ENCODE measurements at regions not wholly inside any gene's neighbourhood (a gene's known extent, or its start where the extent isn't known, plus 50 kb on each side); places are given as distances from the start of the nearest gene placed in this dataset.

DNA sequence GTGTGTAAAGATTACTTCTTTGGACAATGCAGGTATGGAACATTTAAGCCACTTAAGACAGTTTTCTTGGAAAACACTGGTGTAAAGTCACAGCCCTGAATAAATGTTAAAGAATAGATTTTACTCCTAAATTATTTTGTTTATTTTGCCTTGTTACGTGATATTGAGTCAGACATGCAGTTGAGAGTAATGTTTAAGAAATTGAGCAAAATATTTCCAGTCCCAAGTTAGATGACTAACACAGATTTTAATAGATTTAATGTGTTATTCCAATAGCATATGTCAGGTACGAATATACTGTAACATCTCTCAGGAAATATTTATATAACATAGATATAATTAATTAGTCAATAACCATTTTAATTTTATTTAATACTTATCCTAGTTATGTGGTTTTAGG lies 1361.7 kb downstream of the FSCB start:
- TF ChIP-seq CTCF (IDR thresholded peaks at IDR 0.05): no peak
- FAIRE-seq (no peak), ATAC-seq (no peak)

DNA sequence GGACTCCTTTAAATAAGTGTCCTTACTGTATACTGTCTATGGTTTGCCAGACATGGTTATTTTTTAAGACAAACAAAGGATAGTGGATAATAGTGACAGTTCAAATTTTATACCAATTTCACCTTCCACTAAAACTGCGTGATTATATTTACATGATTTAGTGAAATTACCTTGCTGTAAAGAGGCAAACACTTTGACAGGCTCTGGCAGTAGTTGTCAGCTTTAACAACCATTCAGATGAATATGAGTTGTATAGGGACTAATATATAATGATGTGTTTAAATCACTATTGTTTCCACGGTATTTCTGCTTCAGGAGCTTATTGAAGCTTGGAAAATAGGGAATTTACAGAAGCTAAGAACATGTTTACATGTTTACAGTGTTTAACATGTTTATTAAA lies 1364.0 kb downstream of the FSCB start:
- no peak for DNase-seq
- Histone ChIP-seq H3K27me3 (no peaks in the 10 kb centered on the region), H3K36me3 (no peaks in the 10 kb centered on the region), H3K9me3 (no peaks in the 10 kb centered on the region), H3K4me1 (no peaks in the 10 kb centered on the region), H3K27ac (no peak overlapping the region), H3K4me3 (no peak overlapping the region)
- intact Hi-C loops (cut with DNase I): no loop called here
- no peak for FAIRE-seq
- WGBS, 2 donors: 83 to 86% methylated on average over 2 of the region's 2 CpGs
- no peak for TF ChIP-seq CTCF (IDR thresholded peaks at IDR 0.05)
- no peak for ATAC-seq

More for the DNA sequence above, 1361.7 kb downstream of the FSCB start:
- intact Hi-C loops (cut with DNase I): no loop called here
- Histone ChIP-seq H3K4me1 (no peaks in the 10 kb centered on the region), H3K4me3 (no peak overlapping the region), H3K9me3 (no peaks in the 10 kb centered on the region), H3K27ac (no peak overlapping the region), H3K27me3 (no peaks in the 10 kb centered on the region), H3K36me3 (no peaks in the 10 kb centered on the region)
- WGBS, 2 donors: 68 to 76% methylated on average over 2 of the region's 2 CpGs
- no peak for DNase-seq

- Histone ChIP-seq H3K36me3 (no peaks in the 10 kb centered on the region), H3K4me3 (no peak overlapping the region), H3K9me3 (no peaks in the 10 kb centered on the region), H3K4me1 (no peaks in the 10 kb centered on the region), H3K27ac (no peak overlapping the region), H3K27me3 (no peaks in the 10 kb centered on the region)
- FAIRE-seq (no peak), DNase-seq (no peak), ATAC-seq (no peak)
- TF ChIP-seq CTCF (IDR thresholded peaks at IDR 0.05): no peak
- intact Hi-C loops (cut with DNase I): no loop called here
- WGBS, 2 donors: 88 to 92% methylated on average over 17 of the region's 17 CpGs
These were observed 1365.4 kb downstream of the FSCB start for GRCh38 chr14:43141636-43142191.

- FAIRE-seq (no peak), ATAC-seq (no peak), DNase-seq (no peak)
- intact Hi-C loops (cut with DNase I): no loop called here
- TF ChIP-seq CTCF (IDR thresholded peaks at IDR 0.05): no peak
- no peak overlapping the region for H3K27ac ChIP-seq
- WGBS, 2 donors: 62 to 73% methylated on average over 2 of the region's 2 CpGs
- no peaks in the 10 kb centered on the region for H3K4me1 ChIP-seq
- no peaks in the 10 kb centered on the region for H3K27me3 ChIP-seq
- H3K36me3 ChIP-seq: no peaks in the 10 kb centered on the region
- no peak overlapping the region for H3K4me3 ChIP-seq
- no peaks in the 10 kb centered on the region for H3K9me3 ChIP-seq
These were observed 1366.6 kb downstream of the FSCB start for GRCh38 chr14:43140453-43140852.

DNA sequence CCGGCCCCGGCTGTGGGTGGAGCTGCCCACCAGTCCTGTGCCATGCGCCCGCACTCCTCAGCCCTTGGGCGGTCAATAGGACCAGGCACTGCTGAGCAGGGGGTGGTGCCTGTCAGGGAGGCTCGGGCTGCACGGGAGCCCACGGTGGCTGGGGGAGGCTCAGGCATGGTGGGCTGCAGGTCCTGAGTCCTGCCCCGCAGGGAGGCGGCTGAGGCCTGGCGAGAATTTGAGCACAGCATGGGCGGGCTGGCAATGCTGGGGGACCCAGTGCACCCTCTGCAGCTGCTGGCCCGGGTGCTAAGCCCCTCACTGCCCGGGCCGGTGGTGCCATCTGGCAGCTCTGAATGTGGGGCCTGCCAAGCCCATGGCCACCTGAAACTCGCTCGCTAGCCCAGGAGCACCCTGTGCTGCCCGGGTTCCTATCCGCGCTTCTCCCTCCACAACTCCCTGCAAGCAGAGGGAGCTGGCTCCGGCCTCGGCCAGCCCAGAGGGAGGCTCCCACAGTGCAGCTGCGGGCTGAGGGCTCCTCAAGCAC lies 1371.1 kb downstream of the FSCB start:
- Histone ChIP-seq H3K9me3 (no peaks in the 10 kb centered on the region), H3K27ac (no peak overlapping the region), H3K4me3 (no peak overlapping the region), H3K4me1 (no peaks in the 10 kb centered on the region), H3K27me3 (no peaks in the 10 kb centered on the region), H3K36me3 (no peaks in the 10 kb centered on the region)
- ATAC-seq: no peak
- peak in 2 of 6 donors; percentile 51 to 65 for DNase-seq
- no peak for FAIRE-seq
- WGBS, 2 donors: 86 to 87% methylated on average over 20 to 23 of the region's 23 CpGs
- intact Hi-C loops (cut with DNase I): no loop called here
- no peak for TF ChIP-seq CTCF (IDR thresholded peaks at IDR 0.05)

All from pancreas (tissue), 10 donors.